Hepatocyte (in vitro differentiated cells): ENCODE measurements at regions not wholly inside any gene's neighbourhood (a gene's known extent, or its start where the extent isn't known, plus 50 kb on each side); places are given as distances from the start of the nearest gene placed in this dataset.

Experiments
- EZH2 ChIP-seq: fragments of 200-600 bp; sonication (generic); IDR thresholded peaks from 2 replicates; pipeline ENCODE4 v1.6.1; 2016; ENCODE audit warnings: antibody characterized with exemption, mild to moderate bottlenecking, borderline replicate concordance
- EZH2phosphoT487 ChIP-seq: fragments of 200-600 bp; sonication (generic); IDR thresholded peaks from one replicate; pipeline ENCODE4 v1.6.1; 2018; ENCODE audit warnings: antibody characterized with exemption, mild to moderate bottlenecking, low read depth, moderate library complexity; ENCODE audit not compliant: unreplicated experiment, severe bottlenecking
- TF ChIP-seq, protein P1 (sequence below): fragments of 200-600 bp; sonication (generic); IDR thresholded peaks from 2 replicates; pipeline ENCODE4 v1.5.1; 2016; ENCODE audit warnings: antibody characterized with exemption, mild to moderate bottlenecking; ENCODE audit not compliant: poor library complexity

DNA sequence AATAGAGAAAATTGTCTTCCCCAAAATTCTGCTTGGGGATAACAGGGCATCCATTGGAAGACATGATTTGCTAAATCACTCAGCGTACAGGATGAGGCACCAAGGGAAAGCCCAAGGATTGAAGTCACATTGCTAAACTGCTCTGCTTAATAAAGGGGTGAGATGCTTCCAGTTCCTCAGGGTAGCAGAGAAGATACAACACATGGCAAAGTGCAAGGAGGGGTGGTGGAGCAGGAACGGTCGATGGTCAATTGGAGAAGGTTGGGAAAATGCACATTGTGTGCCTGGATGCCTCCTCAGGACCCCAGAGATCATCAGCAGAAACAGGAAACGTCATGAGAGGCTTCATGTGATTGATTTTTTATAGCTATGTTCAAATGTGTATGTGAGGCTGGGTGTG is 116.3 kb upstream of the SOX1 start:
- TF ChIP-seq EZH2phosphoT487 (no peak), EZH2 (no peak)
- TF ChIP-seq, protein P1, sequence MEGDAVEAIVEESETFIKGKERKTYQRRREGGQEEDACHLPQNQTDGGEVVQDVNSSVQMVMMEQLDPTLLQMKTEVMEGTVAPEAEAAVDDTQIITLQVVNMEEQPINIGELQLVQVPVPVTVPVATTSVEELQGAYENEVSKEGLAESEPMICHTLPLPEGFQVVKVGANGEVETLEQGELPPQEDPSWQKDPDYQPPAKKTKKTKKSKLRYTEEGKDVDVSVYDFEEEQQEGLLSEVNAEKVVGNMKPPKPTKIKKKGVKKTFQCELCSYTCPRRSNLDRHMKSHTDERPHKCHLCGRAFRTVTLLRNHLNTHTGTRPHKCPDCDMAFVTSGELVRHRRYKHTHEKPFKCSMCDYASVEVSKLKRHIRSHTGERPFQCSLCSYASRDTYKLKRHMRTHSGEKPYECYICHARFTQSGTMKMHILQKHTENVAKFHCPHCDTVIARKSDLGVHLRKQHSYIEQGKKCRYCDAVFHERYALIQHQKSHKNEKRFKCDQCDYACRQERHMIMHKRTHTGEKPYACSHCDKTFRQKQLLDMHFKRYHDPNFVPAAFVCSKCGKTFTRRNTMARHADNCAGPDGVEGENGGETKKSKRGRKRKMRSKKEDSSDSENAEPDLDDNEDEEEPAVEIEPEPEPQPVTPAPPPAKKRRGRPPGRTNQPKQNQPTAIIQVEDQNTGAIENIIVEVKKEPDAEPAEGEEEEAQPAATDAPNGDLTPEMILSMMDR, result no peak
